ENCODE measurements at regions not wholly inside any gene's neighbourhood (a gene's known extent, or its start where the extent isn't known, plus 50 kb on each side); places are given as distances from the start of the nearest gene placed in this dataset.

DNA sequence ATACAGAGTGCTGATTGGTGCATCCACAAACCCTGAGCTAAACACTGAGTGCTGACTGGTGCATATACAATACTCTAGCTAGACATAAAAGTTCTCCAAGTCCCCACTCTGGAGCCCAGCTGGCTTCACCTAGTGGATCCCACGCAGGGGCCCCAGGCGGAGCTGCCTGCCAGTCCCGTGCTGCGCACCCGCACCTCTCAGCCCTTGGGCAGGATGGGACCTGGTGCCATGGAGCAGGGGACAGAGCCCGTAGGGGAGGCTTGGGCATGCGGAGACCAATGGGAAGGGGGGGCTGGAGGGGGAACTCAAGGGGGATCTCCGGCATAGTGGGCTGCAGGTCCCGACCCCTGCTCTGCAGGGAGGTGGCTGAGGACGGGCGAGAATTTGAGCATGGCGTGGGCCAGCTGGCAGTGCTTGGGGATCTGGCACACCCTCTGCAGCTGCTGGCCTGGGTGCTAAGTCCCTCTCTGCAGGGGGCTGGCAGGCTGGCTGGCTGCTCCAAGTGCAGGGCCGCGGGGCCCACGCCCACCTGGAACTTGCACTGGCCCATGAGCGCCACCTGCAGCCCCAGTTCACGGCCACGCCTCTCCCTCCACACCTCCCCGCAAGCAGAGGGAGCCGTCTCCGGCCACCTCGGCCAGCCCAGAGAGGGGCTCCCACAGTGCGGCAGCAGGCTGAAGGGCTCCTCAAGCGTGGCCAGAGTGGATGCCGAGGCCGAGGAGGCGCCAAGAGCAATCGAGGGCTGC is 104.9 kb downstream of the NTMT2 start:
- DNase-seq (ENCODE audit: low read depth), result no peak
- no peak overlapping the region for H3K4me3 ChIP-seq (ENCODE audit: low read depth, low read length)

DNA sequence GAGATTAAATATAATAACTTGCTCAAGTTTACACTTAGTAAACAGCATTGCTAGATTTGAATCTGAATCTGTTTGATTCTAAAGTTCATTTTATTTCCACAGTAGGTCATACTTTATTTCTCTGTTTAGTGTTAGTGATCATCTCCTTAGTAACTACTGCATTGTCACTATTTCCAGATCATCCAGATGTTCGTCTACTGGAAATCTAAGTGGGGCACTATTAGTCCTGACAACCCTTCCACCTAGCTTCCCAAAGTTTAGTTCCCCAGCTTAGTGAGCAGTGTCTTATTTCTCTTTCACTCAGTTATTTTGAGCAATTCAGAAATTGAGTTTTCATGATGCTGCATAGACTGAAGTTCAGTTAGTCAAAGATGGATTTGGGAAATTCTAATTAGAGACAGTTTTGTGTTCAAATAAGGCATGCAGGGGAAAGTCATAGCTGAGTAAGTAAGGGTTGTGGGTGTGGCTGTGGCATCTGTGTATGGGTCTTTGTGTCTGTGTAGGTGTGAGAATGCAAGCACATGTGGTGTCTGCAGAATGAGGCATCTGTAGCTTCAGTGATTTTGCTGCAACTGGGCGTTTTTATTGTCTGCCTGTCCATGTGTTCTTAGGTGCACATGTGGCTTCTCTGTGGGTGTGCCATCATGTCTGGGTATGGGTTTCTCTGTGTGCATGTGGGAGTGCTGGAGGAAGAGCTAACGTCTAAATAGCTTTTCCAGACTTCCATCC is 107.3 kb downstream of the NTMT2 start:
- no peak for DNase-seq (ENCODE audit: low read depth)
- TF ChIP-seq, protein P1, sequence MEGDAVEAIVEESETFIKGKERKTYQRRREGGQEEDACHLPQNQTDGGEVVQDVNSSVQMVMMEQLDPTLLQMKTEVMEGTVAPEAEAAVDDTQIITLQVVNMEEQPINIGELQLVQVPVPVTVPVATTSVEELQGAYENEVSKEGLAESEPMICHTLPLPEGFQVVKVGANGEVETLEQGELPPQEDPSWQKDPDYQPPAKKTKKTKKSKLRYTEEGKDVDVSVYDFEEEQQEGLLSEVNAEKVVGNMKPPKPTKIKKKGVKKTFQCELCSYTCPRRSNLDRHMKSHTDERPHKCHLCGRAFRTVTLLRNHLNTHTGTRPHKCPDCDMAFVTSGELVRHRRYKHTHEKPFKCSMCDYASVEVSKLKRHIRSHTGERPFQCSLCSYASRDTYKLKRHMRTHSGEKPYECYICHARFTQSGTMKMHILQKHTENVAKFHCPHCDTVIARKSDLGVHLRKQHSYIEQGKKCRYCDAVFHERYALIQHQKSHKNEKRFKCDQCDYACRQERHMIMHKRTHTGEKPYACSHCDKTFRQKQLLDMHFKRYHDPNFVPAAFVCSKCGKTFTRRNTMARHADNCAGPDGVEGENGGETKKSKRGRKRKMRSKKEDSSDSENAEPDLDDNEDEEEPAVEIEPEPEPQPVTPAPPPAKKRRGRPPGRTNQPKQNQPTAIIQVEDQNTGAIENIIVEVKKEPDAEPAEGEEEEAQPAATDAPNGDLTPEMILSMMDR (conservative IDR thresholded peaks at IDR 0.05; ENCODE audit: low read depth, low read length), result no peak
- no peak overlapping the region for H3K4me3 ChIP-seq (ENCODE audit: low read depth, low read length)

More for the DNA sequence above, 104.9 kb downstream of the NTMT2 start:
- TF ChIP-seq, protein P1 (conservative IDR thresholded peaks at IDR 0.05; ENCODE audit: low read depth, low read length), result no peak

DNA sequence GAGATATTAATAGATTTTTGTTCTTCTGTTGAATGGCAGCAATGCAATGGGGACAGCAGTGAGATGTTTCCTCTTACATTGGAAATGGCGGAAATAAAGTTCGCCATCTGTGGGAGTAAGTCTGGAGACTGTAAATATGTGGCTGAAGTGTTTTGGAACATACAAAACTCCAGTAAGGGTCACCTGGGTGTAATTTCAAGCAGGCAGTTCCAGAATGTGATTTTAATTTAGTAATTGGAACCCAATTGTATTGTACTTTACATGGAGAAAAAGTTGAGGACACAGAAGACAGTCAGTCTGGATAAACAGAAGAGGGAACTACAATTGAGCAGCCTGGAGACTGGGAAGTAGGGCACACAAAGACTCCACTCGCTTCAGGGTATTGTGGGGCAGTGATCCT is 108.6 kb downstream of the NTMT2 start:
- no peak for DNase-seq (ENCODE audit: low read depth)
- H3K4me3 ChIP-seq (ENCODE audit: low read depth, low read length), result no peak overlapping the region
- TF ChIP-seq, protein P1 (conservative IDR thresholded peaks at IDR 0.05; ENCODE audit: low read depth, low read length), result no peak

DNA sequence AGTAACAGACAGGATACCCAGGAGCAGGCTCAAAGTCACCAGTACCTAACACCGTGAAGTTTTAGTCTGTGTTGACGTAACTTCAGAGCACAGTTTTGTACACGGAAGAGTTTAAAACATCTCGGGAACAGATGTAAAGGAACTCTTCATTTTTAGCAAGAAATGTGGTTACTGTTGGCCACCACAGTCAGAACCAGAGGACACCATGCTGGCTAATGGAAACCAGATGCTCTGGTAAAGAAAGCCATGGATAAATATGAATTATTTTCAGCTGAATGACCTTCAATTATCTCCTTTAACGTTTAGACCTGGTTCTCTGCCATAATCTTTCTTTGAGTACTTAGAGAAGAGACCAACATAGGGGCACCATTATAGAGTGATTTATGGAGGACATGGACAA is 115.9 kb downstream of the NTMT2 start:
- TF ChIP-seq, protein P1 (conservative IDR thresholded peaks at IDR 0.05; ENCODE audit: low read depth, low read length), result no peak
- DNase-seq (ENCODE audit: low read depth), result no peak
- no peak overlapping the region for H3K4me3 ChIP-seq (ENCODE audit: low read depth, low read length)

DNA sequence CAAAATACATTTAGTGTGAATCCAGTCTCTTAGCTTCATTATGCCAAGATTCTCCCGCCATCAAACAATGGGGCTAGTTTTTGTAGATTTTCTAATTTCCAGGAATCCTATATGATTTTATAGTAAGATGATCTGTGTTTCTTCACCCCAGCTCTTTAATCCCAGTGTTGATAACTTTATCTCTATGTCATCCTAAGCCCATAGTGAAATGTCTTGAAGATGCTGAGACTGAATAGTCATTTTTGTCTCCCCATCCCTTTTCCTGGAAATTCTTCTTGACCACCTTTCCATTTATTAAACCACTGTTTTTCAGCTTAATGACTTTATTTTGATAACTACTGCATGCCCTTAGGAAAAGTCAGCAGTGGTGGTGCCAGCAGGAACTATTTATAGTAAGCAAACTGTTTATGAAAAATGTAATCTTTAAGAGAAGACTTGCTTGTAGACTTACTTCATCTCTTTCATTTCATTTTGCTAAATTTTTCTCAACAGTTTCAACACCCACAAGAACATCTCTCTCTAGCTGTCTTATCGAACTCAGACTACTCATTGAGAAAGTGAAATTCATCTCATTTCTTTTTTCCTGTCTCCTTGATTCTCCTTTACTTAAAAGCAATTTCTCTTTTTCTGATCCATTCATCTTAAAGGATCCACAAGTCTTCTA is 116.6 kb downstream of the NTMT2 start:
- TF ChIP-seq, protein P1 (conservative IDR thresholded peaks at IDR 0.05; ENCODE audit: low read depth, low read length), result no peak
- no peak for DNase-seq (ENCODE audit: low read depth)
- H3K4me3 ChIP-seq (ENCODE audit: low read depth, low read length), result no peak overlapping the region

DNA sequence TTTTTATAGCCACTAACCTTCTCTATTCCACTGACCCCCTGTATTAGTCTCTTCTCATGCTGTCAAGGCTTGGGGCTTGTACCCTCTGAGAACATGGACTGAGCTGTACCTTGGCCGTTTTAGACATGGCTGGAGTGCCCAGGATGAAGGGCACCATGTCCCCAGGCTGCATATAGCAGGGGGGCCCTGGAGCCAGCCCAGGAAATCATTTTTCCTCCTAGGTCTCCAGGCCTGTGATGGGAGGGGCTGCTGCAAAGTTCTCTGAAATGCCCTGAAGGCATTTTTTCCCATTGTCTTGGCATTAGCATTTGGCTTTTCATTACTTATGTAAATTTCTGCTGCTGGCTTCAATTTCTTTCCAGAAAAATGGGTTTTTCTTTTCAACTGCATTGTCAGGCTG is 119.5 kb downstream of the NTMT2 start:
- TF ChIP-seq, protein P1 (conservative IDR thresholded peaks at IDR 0.05; ENCODE audit: low read depth, low read length), result no peak

More for the DNA sequence above, 119.5 kb downstream of the NTMT2 start:
- DNase-seq (ENCODE audit: low read depth), result no peak
- no peak overlapping the region for H3K4me3 ChIP-seq (ENCODE audit: low read depth, low read length)
